ENCODE measurements at regions not wholly inside any gene's neighbourhood (a gene's known extent, or its start where the extent isn't known, plus 50 kb on each side); places are given as distances from the start of the nearest gene placed in this dataset.

DNA sequence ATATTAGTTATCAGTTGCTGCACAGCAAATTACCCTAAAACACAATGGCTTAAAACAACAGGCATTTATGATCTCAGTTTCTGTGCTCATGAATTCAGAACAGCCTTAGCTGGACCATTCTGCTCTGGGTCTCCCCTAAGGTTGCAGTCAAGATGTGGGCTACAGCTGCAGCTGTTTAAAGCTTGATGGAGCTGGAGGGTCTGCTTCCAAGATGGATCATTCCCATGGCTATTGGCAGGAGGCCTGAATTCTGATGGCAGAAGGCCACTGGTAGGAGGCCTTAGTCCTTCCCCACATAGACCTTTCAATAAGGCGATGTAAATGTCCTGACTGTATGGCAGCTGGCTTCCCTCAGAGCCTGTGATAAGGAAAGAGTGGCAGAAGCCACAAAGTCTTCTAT lies 118.6 kb upstream of the SERPINE2 start:
- TF ChIP-seq, protein P1, sequence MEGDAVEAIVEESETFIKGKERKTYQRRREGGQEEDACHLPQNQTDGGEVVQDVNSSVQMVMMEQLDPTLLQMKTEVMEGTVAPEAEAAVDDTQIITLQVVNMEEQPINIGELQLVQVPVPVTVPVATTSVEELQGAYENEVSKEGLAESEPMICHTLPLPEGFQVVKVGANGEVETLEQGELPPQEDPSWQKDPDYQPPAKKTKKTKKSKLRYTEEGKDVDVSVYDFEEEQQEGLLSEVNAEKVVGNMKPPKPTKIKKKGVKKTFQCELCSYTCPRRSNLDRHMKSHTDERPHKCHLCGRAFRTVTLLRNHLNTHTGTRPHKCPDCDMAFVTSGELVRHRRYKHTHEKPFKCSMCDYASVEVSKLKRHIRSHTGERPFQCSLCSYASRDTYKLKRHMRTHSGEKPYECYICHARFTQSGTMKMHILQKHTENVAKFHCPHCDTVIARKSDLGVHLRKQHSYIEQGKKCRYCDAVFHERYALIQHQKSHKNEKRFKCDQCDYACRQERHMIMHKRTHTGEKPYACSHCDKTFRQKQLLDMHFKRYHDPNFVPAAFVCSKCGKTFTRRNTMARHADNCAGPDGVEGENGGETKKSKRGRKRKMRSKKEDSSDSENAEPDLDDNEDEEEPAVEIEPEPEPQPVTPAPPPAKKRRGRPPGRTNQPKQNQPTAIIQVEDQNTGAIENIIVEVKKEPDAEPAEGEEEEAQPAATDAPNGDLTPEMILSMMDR (IDR thresholded peaks at IDR 0.05; ENCODE audit: low read length): no peak
- TF ChIP-seq EZH2 (IDR thresholded peaks at IDR 0.05; ENCODE audit: borderline replicate concordance, low read length): no peak

All from OCI-LY1 (cell line).